ENCODE measurements at regions not wholly inside any gene's neighbourhood (a gene's known extent, or its start where the extent isn't known, plus 50 kb on each side); places are given as distances from the start of the nearest gene placed in this dataset.

DNA sequence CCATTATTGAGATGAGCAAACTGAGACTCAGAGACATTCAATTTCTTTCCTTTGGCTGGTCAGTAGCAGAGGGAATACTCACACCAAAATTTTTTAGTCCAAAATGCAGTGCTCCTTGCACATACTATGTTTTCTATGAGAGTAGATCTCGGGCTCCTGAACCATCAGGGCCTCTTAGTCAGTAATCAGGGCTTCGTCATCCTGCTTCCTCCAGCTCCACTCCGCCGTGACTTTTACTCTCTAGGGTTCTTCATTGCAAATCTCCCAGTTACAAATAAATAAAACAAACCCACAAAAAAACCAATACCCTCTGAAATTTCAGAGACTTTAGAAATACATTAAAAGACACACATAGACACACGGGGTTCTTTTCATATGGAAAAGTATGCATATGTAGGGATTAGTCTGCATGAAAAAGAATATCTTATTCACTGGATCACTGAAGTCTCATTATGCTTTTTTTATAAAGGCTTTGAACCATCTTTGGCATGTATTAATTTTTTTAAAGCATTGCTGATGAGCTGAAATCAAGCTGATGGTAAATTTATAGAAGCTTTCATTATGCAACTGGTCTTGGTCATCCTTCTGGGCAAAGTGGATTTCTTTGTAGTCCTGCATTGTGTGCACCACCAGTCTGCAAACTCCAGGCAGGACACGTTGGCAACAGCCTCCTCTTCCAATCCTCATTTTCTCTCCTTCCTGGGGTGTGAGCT is 235.0 kb downstream of the ICOS start:
- Histone ChIP-seq H3K4me1 (no peaks in the 10 kb centered on the region), H3K27me3 (peaks cover 0 to 3% (median 0%) of the 10 kb centered on the region in 4 donors), H3K9me3 (no peaks in the 10 kb centered on the region), H3K4me3 (no peak overlapping the region), H3K36me3 (no peaks in the 10 kb centered on the region), H3K27ac (no peak overlapping the region)
- DNase-seq (no peak), FAIRE-seq (no peak), ATAC-seq (no peak)
- intact Hi-C loops (cut with DNase I), result no loop called here
- TF ChIP-seq, protein P1, sequence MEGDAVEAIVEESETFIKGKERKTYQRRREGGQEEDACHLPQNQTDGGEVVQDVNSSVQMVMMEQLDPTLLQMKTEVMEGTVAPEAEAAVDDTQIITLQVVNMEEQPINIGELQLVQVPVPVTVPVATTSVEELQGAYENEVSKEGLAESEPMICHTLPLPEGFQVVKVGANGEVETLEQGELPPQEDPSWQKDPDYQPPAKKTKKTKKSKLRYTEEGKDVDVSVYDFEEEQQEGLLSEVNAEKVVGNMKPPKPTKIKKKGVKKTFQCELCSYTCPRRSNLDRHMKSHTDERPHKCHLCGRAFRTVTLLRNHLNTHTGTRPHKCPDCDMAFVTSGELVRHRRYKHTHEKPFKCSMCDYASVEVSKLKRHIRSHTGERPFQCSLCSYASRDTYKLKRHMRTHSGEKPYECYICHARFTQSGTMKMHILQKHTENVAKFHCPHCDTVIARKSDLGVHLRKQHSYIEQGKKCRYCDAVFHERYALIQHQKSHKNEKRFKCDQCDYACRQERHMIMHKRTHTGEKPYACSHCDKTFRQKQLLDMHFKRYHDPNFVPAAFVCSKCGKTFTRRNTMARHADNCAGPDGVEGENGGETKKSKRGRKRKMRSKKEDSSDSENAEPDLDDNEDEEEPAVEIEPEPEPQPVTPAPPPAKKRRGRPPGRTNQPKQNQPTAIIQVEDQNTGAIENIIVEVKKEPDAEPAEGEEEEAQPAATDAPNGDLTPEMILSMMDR (IDR thresholded peaks at IDR 0.05), result no peak
- WGBS, 2 donors, result 77% methylated on average over 6 of the region's 6 CpGs

DNA sequence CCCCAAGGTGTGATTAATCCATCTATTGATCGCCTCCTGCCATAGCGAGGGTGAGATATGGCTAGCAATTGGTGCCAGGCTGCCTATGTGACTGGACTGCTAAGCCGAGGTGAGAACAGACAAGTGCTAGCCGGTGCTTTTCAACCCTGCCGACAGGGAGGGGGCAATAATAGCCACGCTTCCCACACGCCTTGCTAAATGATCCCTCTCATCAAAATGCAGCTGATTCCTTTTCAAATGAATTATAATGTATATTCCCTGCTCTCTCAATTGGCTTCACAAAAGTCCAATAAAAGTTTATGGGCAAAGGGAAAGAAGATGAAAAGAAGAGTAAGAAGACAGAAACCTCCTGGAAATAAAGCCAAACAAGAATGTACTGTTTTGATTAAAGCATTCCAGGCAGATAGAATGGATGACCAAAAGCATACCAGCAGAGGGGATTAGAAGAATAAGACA is 235.6 kb downstream of the ICOS start:
- ATAC-seq, result no peak
- H3K27me3 ChIP-seq, result peaks cover 0 to 3% (median 0%) of the 10 kb centered on the region in 4 donors
- H3K4me1 ChIP-seq, result no peaks in the 10 kb centered on the region
- H3K27ac ChIP-seq, result no peak overlapping the region
- no peak for DNase-seq
- FAIRE-seq, result no peak
- intact Hi-C loops (cut with DNase I), result no loop called here
- no peaks in the 10 kb centered on the region for H3K9me3 ChIP-seq
- H3K4me3 ChIP-seq, result no peak overlapping the region
- 32 to 44% methylated on average over 7 of the region's 7 CpGs for WGBS, 2 donors
- H3K36me3 ChIP-seq, result no peaks in the 10 kb centered on the region
- TF ChIP-seq, protein P1 (IDR thresholded peaks at IDR 0.05), result no peak

DNA sequence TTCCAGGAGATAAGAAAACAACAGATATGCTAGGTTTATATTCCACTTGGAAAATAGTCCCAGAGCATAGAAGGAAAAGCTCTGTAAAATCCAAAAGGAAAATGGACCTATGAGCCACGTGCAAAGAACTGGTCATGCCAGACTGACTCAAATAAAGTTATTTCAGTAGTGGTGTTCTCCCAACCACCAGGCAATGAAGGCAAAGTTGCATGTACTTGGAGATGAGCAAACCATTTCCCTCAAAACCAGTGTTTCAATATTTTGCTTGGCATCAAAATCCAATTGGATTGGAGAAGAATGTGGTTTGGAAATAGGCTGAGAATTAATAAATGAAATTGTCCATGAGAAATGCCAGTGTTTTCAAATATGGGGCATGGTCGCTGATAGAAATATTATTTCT is 237.5 kb downstream of the ICOS start:
- no peak for FAIRE-seq

DNA sequence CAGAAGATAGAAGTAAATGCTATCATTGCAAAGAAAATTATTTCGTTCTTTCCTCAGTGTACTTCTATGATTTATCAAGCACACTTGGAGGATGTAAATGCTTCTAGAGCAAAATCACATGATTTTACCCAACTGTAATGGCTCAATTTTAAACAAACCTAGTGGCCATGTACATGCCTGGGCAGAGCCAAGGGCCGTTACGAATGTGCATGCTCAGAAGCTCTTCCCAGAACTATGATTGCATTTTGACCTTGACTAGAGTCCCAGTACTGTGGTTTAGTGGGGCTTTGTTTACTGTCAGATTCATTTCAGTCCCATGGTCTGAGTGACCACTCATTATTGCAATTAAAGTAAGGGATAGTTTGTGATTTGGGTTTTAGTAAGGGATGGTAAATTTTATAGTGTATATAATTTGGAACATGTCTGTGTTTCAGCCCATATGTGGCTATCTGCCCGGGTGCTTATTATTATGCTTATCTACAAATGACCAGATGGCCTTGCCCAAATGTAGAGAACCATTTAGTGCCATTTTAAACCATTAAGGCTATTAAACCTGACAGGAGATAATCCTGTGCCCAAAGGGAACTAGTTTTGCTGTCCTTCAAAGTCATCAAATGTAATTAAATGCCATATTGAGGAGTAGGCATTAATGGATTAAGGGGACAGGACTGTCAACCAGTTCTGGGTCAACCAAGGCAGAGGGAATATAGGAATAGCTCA is 239.1 kb downstream of the ICOS start:
- DNase-seq (no peak), ATAC-seq (no peak), FAIRE-seq (no peak)
- intact Hi-C loops (cut with DNase I), result no loop called here
- no peak overlapping the region for H3K4me3 ChIP-seq
- no peaks in the 10 kb centered on the region for H3K9me3 ChIP-seq
- H3K27ac ChIP-seq, result no peak overlapping the region
- no peaks in the 10 kb centered on the region for H3K36me3 ChIP-seq
- 47 to 53% methylated on average over 4 of the region's 4 CpGs for WGBS, 2 donors
- H3K4me1 ChIP-seq, result no peaks in the 10 kb centered on the region
- no peaks in the 10 kb centered on the region for H3K27me3 ChIP-seq
- TF ChIP-seq, protein P1 (IDR thresholded peaks at IDR 0.05), result no peak

More for the DNA sequence above, 237.5 kb downstream of the ICOS start:
- Histone ChIP-seq H3K4me1 (no peaks in the 10 kb centered on the region), H3K9me3 (no peaks in the 10 kb centered on the region), H3K27me3 (no peaks in the 10 kb centered on the region), H3K36me3 (no peaks in the 10 kb centered on the region), H3K27ac (no peak overlapping the region), H3K4me3 (no peak overlapping the region)
- no peak for ATAC-seq
- WGBS, 2 donors, result 27 to 30% methylated on average over 2 of the region's 2 CpGs
- intact Hi-C loops (cut with DNase I), result no loop called here
- DNase-seq, result no peak
- TF ChIP-seq, protein P1 (IDR thresholded peaks at IDR 0.05), result no peak

DNA sequence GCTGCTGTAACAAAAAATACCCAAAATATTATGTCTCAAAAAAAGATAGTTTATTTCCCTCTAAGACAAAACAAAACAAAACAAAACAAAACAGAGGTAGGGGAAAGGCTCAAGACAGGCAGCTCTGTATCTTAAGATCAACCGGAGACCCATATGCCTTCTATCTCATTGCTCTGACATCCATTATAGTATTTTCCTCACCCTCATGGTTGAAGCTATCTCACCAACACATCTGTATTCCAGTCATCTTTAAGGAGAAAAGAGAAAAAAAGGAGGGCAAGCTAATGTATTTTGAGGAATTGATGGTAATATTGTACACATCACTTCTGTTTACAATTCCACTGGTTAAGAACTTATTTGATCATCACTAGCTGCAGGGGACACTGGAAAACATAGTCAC is 239.7 kb downstream of the ICOS start:
- no peak overlapping the region for H3K4me3 ChIP-seq
- no peaks in the 10 kb centered on the region for H3K36me3 ChIP-seq
- intact Hi-C loops (cut with DNase I), result no loop called here
- DNase-seq (no peak), ATAC-seq (no peak), FAIRE-seq (no peak)
- H3K27me3 ChIP-seq, result no peaks in the 10 kb centered on the region
- TF ChIP-seq, protein P1 (IDR thresholded peaks at IDR 0.05), result no peak
- no peaks in the 10 kb centered on the region for H3K4me1 ChIP-seq
- no peak overlapping the region for H3K27ac ChIP-seq
- WGBS, 2 donors, result 23 to 85% methylated on average over 1 of the region's 1 CpG
- H3K9me3 ChIP-seq, result no peaks in the 10 kb centered on the region

Measured in pancreas (tissue), 10 donors.